Gastroesophageal sphincter (tissue), 3 donors: ENCODE measurements at regions not wholly inside any gene's neighbourhood (a gene's known extent, or its start where the extent isn't known, plus 50 kb on each side); places are given as distances from the start of the nearest gene placed in this dataset.

ENCODE experiments used
- CTCF ChIP-seq, 4 experiments: fragments of 200-600 bp in 2 of 4; fragments of 450-650 bp in 2 of 4; sonication (generic) in 1 of 4; IDR thresholded peaks; one replicate each; pipeline ENCODE4 v1.5.1; 2017 to 2019; ENCODE audit warnings: antibody characterized with exemption in 4 of 4, mild to moderate bottlenecking in 2 of 4, moderate library complexity in 2 of 4
- EP300 ChIP-seq: sonication (generic); formaldehyde crosslinking; IDR thresholded peaks from one replicate; pipeline ENCODE4 v1.6.1; 2017; ENCODE audit warnings: antibody characterized with exemption, mild to moderate bottlenecking
- POLR2A ChIP-seq, 2 donors: fragments of 450-650 bp; IDR thresholded peaks; one replicate each; pipeline ENCODE4 v1.6.1; 2017; ENCODE audit warnings: antibody characterized with exemption in 2 of 2, mild to moderate bottlenecking in 2 of 2, moderate library complexity in 1 of 2
- POLR2AphosphoS5 ChIP-seq: sonication (generic); formaldehyde crosslinking; IDR thresholded peaks from one replicate; pipeline ENCODE4 v1.6.1; 2017; ENCODE audit warnings: antibody characterized with exemption

- no peak for TF ChIP-seq POLR2AphosphoS5
- TF ChIP-seq CTCF (IDR thresholded peaks at IDR 0.05): no peak
- no peak for TF ChIP-seq POLR2A (IDR thresholded peaks at IDR 0.05)
- TF ChIP-seq EP300: no peak
These were observed 1644.5 kb upstream of the NUDT12 start for GRCh38 chr5:105207066-105207465.
